ENCODE measurements at regions not wholly inside any gene's neighbourhood (a gene's known extent, or its start where the extent isn't known, plus 50 kb on each side); places are given as distances from the start of the nearest gene placed in this dataset.

DNA sequence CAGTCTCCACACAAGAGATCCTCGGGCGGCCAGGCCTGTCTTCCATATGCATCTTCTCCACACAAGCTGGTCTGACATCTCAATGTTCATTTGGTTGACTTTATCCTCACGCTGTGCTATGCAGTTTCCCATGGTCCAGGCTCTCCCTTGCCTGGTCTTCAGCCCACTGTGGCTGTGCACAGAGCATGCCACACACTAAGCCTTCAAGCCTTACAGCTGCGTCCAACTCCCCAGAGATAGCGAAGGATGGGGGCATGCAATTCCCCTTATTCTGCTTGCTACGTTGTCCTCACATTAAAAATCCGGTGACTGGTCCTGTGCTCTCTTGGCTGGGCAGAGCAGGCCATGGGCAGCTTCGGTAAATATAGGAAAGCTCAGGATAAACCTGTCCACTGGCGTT, 188.7 kb upstream of the TCERG1L start:
- TF ChIP-seq POLR2AphosphoS5 (IDR thresholded peaks at IDR 0.05) = no peak
- TF ChIP-seq, protein P1, sequence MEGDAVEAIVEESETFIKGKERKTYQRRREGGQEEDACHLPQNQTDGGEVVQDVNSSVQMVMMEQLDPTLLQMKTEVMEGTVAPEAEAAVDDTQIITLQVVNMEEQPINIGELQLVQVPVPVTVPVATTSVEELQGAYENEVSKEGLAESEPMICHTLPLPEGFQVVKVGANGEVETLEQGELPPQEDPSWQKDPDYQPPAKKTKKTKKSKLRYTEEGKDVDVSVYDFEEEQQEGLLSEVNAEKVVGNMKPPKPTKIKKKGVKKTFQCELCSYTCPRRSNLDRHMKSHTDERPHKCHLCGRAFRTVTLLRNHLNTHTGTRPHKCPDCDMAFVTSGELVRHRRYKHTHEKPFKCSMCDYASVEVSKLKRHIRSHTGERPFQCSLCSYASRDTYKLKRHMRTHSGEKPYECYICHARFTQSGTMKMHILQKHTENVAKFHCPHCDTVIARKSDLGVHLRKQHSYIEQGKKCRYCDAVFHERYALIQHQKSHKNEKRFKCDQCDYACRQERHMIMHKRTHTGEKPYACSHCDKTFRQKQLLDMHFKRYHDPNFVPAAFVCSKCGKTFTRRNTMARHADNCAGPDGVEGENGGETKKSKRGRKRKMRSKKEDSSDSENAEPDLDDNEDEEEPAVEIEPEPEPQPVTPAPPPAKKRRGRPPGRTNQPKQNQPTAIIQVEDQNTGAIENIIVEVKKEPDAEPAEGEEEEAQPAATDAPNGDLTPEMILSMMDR (IDR thresholded peaks at IDR 0.05) = no peak
- TF ChIP-seq POLR2A (IDR thresholded peaks at IDR 0.05) = no peak
- TF ChIP-seq EP300 (IDR thresholded peaks at IDR 0.05) = no peak
- ATAC-seq = no peak
- Histone ChIP-seq H3K4me1 (no peaks in the 10 kb centered on the region), H3K4me3 (no peak overlapping the region), H3K36me3 (no peaks in the 10 kb centered on the region), H3K9me3 (peaks cover 0 to 43% (median 0%) of the 10 kb centered on the region in 3 donors), H3K27ac (no peak overlapping the region), H3K27me3 (peaks cover 5% of the 10 kb centered on the region)
- WGBS, 2 donors (ENCODE audit: low coverage in 1 of 2) = 83 to 84% methylated on average over 4 to 5 of the region's 9 CpGs

DNA sequence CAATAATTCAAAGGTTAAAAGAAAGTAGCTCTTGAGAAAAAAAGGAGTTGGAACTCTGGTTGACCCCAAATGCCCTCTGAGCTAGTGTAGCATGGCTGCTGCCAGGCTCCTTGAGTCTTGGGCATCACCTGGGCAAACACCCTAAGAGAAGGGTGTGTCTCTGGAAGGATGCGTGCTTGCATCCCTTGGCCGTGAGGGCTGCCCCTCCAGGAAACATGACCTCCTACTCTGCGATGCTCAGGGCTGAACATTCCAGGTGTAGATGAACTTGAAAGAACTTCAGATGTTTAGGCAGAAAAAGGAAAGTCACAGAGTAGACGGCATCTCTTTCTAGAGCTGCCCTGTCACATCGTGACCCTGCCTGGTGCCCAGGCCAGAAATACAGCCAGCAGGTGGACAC, 189.4 kb upstream of the TCERG1L start:
- Histone ChIP-seq H3K27ac (no peak overlapping the region), H3K4me1 (no peaks in the 10 kb centered on the region), H3K36me3 (no peaks in the 10 kb centered on the region), H3K4me3 (no peak overlapping the region), H3K9me3 (peaks cover 0 to 43% (median 0%) of the 10 kb centered on the region in 3 donors), H3K27me3 (peaks cover 5% of the 10 kb centered on the region)
- TF ChIP-seq POLR2A (IDR thresholded peaks at IDR 0.05) (no peak), EP300 (IDR thresholded peaks at IDR 0.05) (no peak), POLR2AphosphoS5 (IDR thresholded peaks at IDR 0.05) (no peak)
- TF ChIP-seq, protein P1 (IDR thresholded peaks at IDR 0.05) = no peak
- WGBS, 2 donors (ENCODE audit: low coverage in 1 of 2) = 77 to 93% methylated on average over 3 to 5 of the region's 5 CpGs
- ATAC-seq = no peak

DNA sequence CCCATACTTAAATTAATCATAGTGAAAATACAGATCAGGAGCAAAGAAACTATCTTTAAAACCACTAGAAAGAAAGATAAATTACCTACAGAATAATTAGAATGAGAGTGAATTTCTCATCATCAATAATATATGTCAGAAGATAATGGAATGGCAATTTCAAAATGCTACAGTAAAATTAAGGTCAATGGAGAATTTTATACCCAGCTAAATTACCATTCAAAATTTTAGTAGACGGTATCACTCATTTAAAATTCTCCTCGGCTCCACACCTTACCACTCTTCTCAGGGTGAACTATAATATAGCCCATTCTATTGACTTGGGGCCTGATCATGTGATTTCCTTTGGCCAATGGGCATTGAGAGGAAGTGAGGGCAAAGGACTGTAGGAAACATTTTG, 192.5 kb upstream of the TCERG1L start:
- H3K27me3 ChIP-seq = peaks cover 5% of the 10 kb centered on the region
- ATAC-seq = no peak
- H3K4me1 ChIP-seq = no peaks in the 10 kb centered on the region
- H3K27ac ChIP-seq = no peak overlapping the region
- WGBS, 2 donors (ENCODE audit: low coverage in 1 of 2) = 85 to 86% methylated on average over 2 of the region's 2 CpGs
- no peak overlapping the region for H3K4me3 ChIP-seq
- H3K9me3 ChIP-seq = peaks cover 0 to 44% (median 0%) of the 10 kb centered on the region in 3 donors
- H3K36me3 ChIP-seq = no peaks in the 10 kb centered on the region
- TF ChIP-seq, protein P1 (IDR thresholded peaks at IDR 0.05) = no peak
- no peak for TF ChIP-seq EP300 (IDR thresholded peaks at IDR 0.05)
- TF ChIP-seq POLR2AphosphoS5 (IDR thresholded peaks at IDR 0.05) = no peak
- no peak for TF ChIP-seq POLR2A (IDR thresholded peaks at IDR 0.05)

DNA sequence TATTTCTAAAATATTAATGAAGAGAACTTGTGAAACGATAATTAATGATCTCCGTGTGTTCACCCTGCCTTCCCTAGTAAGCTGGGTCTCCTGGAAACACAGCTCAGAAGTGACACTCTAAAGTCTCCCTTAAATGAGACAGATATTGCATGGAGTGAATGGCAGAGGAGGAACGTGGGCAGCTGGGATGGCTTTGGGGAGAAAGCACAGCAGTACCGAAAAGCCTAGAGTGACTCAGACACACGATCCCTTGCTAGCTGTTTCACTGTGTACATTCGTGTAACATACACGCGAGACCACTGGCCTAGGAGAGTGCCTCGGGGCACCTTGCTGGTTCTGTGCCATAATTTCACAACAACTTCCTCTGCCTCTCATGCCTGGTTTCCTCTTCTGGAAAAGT, 199.9 kb upstream of the TCERG1L start:
- Histone ChIP-seq H3K27me3 (peaks cover 32% of the 10 kb centered on the region), H3K4me1 (no peaks in the 10 kb centered on the region), H3K4me3 (no peak overlapping the region), H3K36me3 (no peaks in the 10 kb centered on the region), H3K27ac (no peak overlapping the region), H3K9me3 (peaks cover 0 to 25% (median 0%) of the 10 kb centered on the region in 3 donors)
- no peak for ATAC-seq
- TF ChIP-seq, protein P1 (IDR thresholded peaks at IDR 0.05) = no peak
- TF ChIP-seq EP300 (IDR thresholded peaks at IDR 0.05) (no peak), POLR2AphosphoS5 (IDR thresholded peaks at IDR 0.05) (no peak), POLR2A (IDR thresholded peaks at IDR 0.05) (no peak)
- WGBS, 2 donors (ENCODE audit: low coverage in 1 of 2) = 85 to 88% methylated on average over 4 to 9 of the region's 9 CpGs

DNA sequence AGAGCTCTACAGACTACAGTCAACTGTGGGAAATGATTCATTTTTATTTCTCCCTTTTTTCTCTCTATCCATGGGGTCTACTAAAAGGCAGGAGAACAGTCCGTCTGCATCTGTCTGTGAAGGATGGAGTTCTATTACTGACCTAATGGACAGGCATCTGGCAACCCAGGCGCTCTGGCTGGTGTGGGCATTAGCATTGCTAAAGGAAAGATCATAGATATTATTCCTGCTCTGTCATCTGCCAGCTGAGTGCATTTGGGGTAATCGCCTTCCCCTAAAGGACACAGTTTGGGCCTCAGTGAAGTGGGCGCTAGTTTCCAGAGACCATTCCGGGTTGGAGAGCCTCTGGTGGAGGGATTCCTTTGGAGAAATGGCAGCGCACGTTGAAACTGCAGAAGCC, 201.3 kb upstream of the TCERG1L start:
- H3K9me3 ChIP-seq = peaks cover 0 to 25% (median 0%) of the 10 kb centered on the region in 3 donors
- H3K4me1 ChIP-seq = no peaks in the 10 kb centered on the region
- 81 to 84% methylated on average over 2 to 7 of the region's 7 CpGs for WGBS, 2 donors (ENCODE audit: low coverage in 1 of 2)
- H3K27me3 ChIP-seq = peaks cover 44% of the 10 kb centered on the region
- no peak for ATAC-seq
- no peak overlapping the region for H3K27ac ChIP-seq
- H3K4me3 ChIP-seq = no peak overlapping the region
- TF ChIP-seq EP300 (IDR thresholded peaks at IDR 0.05) = no peak
- no peak for TF ChIP-seq POLR2A (IDR thresholded peaks at IDR 0.05)
- TF ChIP-seq POLR2AphosphoS5 (IDR thresholded peaks at IDR 0.05) = no peak
- TF ChIP-seq, protein P1 (IDR thresholded peaks at IDR 0.05) = no peak
- no peaks in the 10 kb centered on the region for H3K36me3 ChIP-seq

Measured in gastroesophageal sphincter (tissue), 4 donors.